Midbrain (tissue), 1 donor: ENCODE measurements at regions not wholly inside any gene's neighbourhood (a gene's known extent, or its start where the extent isn't known, plus 50 kb on each side); places are given as distances from the start of the nearest gene placed in this dataset.

Experiments
- DNase-seq: peaks from one replicate; lab custom pipeline; 2025; lab: John Stamatoyannopoulos, UW

GRCh38 chr3:127033171-127033570 is 50.3 kb downstream of the PLXNA1 start:
- no peak for DNase-seq

DNA sequence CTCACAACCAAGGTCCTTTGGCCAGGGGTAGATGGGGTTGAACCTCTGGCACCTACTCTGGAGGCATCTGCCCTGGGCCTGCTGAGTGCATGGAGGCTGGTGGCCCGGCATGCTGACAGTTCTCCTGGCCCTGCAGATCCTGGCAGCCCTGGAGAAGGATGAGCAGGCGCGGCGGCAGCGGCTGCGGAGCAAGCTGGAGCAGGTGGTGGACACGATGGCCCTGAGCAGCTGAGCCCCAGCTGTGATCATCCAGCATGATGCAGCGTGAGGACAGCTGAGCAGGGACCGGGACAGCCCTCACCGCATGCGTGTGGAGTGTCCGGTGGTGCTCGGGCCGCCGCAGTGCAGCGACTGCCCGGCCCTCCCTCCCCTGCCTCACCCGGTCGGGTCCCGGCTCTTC is 50.9 kb downstream of the PLXNA1 start:
- DNase-seq, result no peak

GRCh38 chr3:127034195-127034989 is 51.5 kb downstream of the PLXNA1 start:
- DNase-seq, result no peak

- no peak for DNase-seq
Measured at GRCh38 chr3:127034990-127035652, 52.2 kb downstream of the PLXNA1 start.

DNA sequence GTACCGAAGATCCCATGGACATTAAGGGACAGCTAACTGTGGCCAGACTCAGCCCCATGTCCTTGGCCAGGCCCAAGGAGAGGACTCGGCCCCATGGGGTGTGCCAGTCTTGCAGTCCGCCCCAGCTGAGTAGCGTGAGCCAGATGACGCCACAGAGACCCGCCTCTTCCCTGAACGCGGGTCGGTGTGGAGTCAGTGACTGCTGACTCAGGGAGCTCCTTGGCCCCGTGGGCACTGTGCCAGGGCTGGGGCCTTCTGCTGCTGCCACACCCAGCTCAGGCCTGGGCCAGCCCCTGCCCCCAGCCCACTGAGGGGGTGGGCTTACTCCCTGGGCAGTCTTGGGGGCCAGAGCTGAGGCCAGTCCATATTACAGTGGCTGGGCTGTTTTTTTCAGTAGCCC is 52.8 kb downstream of the PLXNA1 start:
- no peak for DNase-seq

GRCh38 chr3:127036209-127037020 is 53.5 kb downstream of the PLXNA1 start:
- no peak for DNase-seq

DNA sequence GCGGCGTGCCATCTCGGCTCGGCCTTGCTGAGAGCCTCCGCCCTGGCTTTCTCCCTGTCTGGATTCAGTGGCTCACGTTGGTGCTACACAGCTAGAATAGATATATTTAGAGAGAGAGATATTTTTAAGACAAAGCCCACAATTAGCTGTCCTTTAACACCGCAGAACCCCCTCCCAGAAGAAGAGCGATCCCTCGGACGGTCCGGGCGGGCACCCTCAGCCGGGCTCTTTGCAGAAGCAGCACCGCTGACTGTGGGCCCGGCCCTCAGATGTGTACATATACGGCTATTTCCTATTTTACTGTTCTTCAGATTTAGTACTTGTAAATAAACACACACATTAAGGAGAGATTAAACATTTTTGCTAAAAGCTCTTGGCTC is 54.1 kb downstream of the PLXNA1 start:
- DNase-seq, result no peak

- no peak for DNase-seq
Measured at GRCh38 chr3:127037418-127037841, 54.5 kb downstream of the PLXNA1 start.

DNA sequence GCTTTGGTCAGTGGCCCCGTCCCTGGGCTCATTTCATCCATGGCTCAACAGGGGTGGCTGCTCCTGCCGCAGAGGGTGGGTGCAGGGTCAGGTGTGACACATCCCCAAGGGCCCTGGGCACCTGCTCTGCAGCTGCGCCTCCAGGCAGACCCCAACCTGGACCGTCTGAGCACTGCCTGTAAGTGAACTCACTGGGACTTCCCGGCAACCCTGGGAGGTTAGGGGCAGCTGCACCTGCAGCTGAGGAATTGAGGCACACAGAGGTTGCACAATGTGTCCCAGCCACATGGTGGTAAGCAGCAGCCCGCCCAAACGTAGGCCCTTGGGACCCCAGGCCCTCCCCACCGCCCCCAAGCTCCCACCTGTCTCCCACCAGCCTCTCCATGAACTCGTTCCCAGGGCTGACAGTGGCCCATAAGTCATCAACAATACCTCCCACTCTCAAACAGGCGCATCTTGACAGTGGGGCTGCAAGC is 55.1 kb downstream of the PLXNA1 start:
- no peak for DNase-seq

- no peak for DNase-seq
Measured at GRCh38 chr3:127038466-127038865, 55.6 kb downstream of the PLXNA1 start.

- DNase-seq, result no peak
Measured at GRCh38 chr3:127038923-127039581, 56.1 kb downstream of the PLXNA1 start.

DNA sequence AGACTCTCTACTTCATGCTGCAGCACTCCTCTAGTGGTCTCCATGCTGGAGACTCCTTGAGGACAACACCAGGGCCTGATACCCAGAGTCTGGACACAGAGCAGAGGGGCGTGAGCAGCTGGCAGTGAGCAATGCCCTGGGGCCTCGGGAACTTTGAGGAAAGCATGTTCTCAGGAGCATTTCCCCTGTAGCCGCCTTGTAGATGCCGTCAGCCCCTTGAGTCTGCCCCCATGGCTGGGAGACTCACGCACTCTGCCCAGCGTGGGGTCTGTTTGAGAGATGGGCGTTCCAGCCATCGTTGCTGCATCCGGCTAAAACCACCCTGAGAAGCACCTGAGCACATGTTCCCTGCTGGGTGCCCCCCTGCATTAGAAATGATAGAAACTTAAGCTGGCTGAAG is 56.8 kb downstream of the PLXNA1 start:
- no peak for DNase-seq

DNA sequence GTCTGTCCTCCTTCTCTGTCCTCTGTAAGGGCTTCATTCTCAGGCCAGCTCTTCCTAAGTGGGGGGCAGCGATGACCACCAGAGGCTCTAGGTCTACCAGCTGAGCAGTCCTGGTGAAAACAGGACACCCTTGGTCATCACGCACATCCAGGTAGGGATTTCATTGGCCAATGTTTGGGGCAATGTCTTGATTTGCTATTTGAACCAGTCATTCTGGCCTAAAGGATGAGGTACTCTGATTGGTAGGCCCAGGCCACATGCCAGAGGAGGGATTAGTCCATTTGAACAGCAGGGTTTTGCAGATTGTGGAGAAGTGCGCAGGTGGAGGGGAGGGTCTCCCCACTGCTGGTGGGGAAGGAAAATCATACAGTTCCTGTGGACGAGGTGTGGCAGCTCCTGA is 57.3 kb downstream of the PLXNA1 start:
- no peak for DNase-seq

DNA sequence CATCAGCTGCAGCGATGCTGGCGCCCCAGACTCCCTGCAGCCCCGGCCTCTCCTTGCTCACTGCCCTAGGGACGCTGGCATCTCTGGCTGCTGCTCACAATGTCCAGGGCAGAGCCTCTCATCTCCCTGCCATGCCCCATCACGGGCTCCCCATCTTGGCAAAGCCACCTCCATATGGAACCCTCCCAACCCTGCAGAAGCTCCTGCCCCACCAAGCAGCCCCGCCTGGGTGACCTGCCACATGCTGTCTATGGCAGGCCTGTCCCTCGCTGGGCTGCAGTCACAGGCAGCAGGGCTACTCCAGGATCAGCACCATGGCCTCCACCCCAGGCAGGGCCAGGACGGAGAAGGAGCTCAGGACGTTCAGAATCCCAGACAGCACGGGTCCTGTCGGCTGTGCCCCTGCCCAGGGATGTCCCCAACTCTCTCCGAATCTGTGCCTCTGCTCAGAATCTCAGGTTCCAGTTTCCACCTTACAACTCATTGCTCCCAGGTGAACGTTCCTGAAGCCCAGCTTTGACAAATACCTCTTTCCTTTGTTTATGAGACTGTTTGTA is 58.4 kb downstream of the PLXNA1 start:
- no peak for DNase-seq

DNA sequence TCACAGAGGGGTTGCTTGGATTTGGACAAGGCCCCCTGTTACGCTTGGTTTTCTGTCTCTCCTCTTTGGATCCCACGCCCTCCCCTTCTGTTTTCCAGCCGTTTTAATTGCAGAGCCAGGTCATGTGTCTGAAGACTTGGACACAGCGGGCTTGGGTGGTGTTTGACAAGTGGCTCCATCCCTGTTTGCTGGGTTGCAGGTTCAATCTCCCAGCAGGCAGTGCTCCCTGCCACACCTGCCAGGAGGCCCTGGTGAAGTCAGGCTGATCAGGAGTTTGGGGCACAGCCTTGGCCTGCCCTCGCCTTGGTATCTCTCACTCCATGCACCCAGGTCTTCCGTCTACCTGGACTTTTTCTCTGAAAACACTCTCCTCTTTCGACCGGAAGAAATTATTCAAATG is 59.0 kb downstream of the PLXNA1 start:
- no peak for DNase-seq

DNA sequence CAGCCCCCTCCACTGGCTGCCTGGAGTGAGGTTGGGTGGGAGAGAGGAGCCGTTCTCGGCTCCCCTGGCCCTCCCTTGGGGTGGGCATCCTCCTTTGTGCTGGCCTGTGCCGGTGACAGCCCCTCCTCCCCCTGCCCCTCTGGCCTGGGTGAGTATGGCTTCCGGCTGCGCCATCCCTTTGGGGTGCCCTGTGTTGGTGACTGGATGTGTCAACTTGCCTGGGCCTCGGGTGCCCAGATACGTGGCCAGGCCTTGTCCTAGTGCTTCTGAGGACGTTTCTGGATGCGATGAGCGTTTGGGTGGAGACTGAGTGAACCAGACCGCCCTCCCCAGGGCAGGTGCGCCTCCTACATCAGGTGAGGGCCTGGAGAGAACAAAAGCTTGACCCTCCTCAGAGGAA is 59.7 kb downstream of the PLXNA1 start:
- no peak for DNase-seq

DNA sequence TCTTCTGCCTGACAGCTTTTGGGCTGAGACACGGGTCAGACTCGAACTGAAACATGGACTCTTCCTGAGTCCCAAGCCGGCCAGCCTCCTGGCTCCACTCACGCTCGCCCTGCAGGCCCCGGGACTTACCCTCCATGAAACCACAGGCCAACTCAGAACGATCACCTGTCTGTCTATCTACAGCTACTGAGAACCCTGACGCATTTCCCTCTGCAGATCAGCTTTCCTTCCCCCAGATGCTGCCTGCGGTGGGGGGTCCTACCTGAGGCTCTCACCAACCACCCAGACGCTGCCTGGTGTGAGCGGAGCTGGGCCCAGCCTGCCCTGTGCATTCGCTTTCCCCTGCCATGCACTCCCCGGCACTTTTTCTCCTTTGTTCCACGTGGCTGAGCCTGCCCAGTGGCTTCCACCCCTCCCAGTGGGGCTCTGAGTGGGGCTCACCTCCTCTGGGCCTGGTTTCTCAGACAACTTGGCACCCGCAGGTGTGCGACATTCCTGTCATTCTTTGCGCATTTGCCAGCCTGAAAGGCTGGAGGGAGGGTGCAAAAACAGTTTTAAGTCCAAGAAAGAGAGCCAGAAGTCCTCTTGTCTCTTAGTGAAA is 60.2 kb downstream of the PLXNA1 start:
- no peak for DNase-seq

DNA sequence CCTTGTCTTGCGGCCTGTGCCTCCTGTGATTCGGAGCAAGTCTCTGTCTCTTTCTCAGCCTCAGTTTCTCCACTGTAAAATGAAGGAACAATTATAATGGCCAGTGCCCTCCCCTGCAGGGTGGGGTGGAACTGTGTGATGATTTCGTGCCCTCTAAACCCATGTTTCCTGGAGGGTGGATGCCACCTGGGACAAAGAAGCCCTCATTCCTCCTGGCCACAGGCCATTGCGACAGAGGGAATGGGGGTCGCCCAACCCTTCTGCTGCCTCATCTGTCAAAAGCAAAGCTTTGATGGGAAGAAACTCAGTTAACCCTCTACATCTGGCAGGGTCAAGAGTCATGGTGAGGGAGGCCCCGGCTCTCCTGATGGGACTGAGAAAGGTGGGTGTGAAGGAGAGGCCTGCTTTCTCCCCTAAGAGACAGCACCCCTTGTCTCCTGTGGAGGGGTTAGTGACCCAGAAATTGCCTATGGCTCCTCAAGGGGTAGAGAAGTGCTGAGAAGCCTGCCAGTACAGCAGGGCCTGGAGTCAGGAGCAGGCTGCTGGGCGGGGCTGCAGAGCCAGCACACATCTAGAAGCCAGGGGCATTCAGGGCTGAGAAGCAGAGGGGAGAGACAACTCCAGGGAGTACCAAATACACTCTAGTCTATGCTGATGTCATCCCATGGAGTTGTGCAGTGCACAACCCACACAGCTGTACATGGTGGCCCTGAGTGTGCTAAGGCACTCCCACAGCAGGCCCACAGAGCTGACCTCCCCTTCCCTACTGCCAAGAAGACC is 61.0 kb downstream of the PLXNA1 start:
- DNase-seq, result no peak

DNA sequence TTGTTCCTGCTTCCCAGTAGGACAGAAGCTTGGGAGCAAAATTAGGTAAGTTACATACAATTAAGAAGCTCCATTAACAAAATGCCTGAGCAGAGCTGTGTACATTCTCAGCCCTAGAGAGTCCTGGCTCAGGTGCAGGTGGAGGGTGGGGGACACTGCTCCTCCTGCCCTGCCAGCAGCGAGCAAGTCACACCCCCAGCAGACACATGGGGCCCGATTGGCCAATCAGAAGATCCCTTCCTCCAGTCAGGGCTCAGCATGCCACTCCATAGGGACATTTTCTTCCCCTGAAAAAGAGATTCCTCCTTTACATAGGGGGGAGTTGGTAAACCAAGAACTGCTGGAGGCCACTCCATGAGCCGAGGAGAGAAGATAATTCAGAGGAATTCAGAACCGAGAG is 62.1 kb downstream of the PLXNA1 start:
- DNase-seq, result no peak

DNA sequence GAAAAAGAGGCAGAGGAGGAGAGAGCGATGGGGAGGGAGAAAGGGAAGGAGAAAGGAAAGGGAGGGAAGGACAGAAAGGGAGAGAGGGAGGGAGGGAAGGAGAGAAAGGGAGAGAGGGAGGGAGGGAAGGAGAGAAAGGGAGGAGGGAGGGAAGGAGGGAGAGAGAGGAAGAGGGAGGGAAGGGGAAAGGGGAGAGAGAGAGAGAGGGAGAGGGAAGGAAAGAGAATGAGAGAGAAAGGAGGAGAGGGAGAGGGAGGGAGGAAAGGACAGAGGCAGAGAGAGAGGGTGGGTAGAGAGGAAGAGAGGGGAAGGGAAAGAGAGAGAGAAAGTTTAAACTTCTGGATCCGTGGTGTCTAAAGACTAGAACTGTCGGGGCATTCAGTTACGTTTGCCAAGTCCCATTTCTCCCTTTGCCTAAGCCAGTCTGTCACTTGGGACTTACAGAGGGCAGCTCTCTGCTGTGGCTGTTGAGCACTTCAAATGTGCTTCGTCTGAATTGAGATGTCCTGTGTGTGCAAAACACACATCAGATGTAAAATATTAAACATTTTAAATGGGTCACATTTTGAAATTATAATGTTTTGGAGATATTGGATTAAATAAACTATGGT is 62.6 kb downstream of the PLXNA1 start:
- no peak for DNase-seq
